ENCODE measurements at regions not wholly inside any gene's neighbourhood (a gene's known extent, or its start where the extent isn't known, plus 50 kb on each side); places are given as distances from the start of the nearest gene placed in this dataset.

DNA sequence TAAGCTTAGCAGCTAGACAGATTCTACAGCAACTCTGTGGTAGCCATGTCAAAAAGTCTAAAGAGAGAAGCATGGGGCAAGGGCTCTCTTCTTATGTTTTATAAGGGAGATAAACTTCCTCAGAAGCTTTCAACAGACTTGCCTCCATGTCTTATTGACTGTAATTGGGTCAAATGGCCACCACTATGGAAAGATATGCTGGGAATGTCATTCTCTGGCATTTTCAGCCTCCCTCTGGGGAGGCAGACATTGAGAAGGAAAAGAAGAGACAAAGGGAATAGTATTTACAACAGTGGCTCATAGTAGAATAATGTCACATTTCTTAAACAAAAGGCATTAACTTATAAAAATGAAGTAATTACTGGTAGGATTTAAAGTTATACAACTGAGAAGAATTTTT, 1964.5 kb upstream of the PIK3C3 start:
- no peak for TF ChIP-seq JUND (IDR thresholded peaks at IDR 0.05; ENCODE audit: low read depth)
- in situ Hi-C loops (cut with HindIII; ENCODE audit: low pct_unique_long_range_greater_than_20kb, low sequenced_read_pairs), result no loop called here
- no peak for DNase-seq (ENCODE audit: low read depth in 1 of 2, low spot score in 1 of 2)

DNA sequence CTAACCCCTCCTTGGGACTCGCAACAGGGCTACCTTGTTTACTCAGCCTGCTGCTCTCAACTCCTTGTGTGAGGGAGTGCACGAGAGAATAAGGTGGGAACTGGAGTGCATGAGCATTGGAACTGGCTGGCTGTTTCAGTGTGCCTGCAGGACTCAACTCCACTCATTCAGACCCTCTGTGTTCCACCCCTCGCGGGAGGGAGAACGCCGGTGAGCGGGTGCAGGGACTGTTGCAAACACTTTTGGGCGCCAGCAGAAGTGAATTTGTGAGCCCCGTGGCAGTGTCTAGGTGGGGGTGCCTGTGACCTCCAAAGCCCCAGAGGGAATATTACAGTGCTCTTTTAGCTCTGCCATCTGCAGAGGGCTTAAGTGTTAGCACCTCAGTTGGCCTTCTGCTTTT, 1978.3 kb upstream of the PIK3C3 start:
- DNase-seq (ENCODE audit: low read depth in 1 of 2, low spot score in 1 of 2), result no peak
- in situ Hi-C loops (cut with HindIII; ENCODE audit: low pct_unique_long_range_greater_than_20kb, low sequenced_read_pairs), result no loop called here
- no peak for TF ChIP-seq JUND (IDR thresholded peaks at IDR 0.05; ENCODE audit: low read depth)

DNA sequence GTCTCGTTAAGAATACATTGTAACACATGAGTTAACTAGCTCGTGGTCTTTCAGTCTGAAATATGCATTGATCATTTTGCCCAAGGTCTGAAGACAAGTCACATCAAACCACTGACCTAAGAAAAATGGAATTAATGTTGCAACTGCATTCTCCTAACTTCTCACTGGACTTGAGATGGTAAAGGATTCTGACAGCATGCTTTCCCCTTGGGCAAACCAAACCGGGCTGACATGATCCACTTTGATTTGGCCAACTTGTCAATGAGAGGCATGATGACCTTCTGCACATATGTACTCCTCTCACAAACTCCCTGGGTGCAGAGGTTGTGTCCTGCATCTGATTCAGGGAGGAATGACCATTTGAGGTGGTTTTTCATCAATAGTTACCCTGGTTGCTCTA, 1982.5 kb upstream of the PIK3C3 start:
- no peak for DNase-seq (ENCODE audit: low read depth in 1 of 2, low spot score in 1 of 2)
- no peak for TF ChIP-seq JUND (IDR thresholded peaks at IDR 0.05; ENCODE audit: low read depth)
- in situ Hi-C loops (cut with HindIII; ENCODE audit: low pct_unique_long_range_greater_than_20kb, low sequenced_read_pairs), result no loop called here

DNA sequence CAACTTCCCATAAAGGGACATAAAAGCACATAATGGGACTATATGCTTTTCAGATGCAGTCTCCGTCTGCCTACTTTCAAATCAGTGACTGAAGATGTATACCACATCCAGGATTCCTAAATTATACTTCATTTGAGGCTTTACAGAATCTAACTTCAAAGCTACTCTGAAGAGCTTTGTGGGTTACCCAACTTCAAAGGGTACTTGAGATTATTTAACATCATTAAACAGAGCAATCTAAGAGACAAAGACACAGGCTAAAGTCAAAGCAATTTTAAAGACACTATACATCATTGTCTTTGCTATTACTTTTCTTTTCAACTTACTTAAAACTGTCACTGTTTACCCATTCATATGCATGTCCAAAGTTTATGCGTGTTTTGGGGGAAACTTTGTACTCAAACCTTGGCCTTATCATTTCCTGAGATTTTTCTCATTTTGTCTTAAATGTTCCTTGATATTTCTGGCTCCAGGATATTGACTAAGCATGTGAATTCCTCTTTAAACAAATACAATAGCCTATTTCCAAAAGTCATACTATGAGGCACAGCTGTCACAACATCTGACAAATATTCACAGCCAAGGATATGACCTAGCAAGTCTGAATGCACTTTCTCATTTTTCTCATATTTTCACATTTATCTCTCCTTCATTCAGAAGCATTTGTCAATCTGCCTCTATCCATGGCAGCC, 1985.1 kb upstream of the PIK3C3 start:
- in situ Hi-C loops (cut with HindIII; ENCODE audit: low pct_unique_long_range_greater_than_20kb, low sequenced_read_pairs), result no loop called here
- no peak for TF ChIP-seq JUND (IDR thresholded peaks at IDR 0.05; ENCODE audit: low read depth)
- no peak for DNase-seq (ENCODE audit: low read depth in 1 of 2, low spot score in 1 of 2)

DNA sequence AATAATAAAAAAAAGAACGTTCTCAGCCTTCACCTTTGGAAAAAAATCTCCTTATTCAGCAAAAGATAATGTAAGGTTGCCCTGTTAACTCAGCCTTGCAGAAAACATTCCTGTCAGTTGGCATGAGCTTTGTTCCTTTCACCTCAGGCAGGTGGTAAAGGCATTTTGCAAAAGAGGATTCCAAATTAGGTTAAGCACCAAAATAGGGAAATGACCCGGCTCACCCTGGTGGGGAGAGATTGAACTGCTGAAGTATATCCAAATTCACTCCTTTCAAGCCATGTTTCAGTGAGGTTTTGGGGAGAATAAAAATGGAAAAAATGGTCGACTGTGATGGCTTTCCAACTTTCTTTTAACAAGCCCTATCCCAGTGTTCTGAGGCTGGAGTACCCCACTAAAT, 1988.8 kb upstream of the PIK3C3 start:
- no peak for TF ChIP-seq JUND (IDR thresholded peaks at IDR 0.05; ENCODE audit: low read depth)
- no peak for DNase-seq (ENCODE audit: low read depth in 1 of 2, low spot score in 1 of 2)
- in situ Hi-C loops (cut with HindIII; ENCODE audit: low pct_unique_long_range_greater_than_20kb, low sequenced_read_pairs), result no loop called here

DNA sequence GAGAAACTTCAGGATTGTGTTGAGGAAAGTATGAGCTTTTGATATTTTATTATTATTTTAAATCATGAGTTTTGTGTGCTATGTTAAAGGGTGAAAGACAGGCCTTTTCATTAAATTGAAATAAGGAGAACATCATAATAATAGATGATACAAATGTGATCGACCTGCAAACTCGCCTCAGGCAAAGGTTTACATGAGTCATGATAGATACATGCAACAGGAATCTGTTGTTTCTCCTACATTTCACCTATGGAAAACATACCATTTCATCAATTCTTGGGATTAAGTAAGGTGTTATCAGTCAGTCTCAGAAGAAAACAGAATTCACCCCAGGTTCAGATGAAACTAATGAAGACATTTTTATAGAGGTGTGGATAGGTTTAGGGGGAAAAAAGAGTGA, 1992.5 kb upstream of the PIK3C3 start:
- DNase-seq (ENCODE audit: low read depth in 1 of 2, low spot score in 1 of 2), result no peak
- in situ Hi-C loops (cut with HindIII; ENCODE audit: low pct_unique_long_range_greater_than_20kb, low sequenced_read_pairs), result no loop called here
- no peak for TF ChIP-seq JUND (IDR thresholded peaks at IDR 0.05; ENCODE audit: low read depth)

DNA sequence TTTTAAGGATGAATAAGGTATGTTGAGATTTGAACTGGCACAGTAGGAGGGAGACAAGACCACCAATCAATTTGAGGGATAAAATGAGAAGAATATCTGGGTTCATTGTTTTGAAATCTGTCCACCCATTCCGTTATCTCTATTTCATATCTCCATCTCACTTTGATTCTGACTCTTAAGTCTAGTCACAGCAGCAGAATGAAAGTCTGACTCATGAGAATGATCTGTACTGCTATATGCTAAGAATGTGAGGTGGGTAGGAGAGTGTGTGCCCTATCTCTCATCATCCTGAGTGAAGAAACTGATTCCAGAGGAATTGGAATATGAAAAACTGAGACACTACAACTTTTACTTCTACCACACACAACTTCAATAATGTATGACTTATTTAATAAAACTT, 1994.5 kb upstream of the PIK3C3 start:
- in situ Hi-C loops (cut with HindIII; ENCODE audit: low pct_unique_long_range_greater_than_20kb, low sequenced_read_pairs), result no loop called here
- TF ChIP-seq JUND (IDR thresholded peaks at IDR 0.05; ENCODE audit: low read depth), result no peak

DNA sequence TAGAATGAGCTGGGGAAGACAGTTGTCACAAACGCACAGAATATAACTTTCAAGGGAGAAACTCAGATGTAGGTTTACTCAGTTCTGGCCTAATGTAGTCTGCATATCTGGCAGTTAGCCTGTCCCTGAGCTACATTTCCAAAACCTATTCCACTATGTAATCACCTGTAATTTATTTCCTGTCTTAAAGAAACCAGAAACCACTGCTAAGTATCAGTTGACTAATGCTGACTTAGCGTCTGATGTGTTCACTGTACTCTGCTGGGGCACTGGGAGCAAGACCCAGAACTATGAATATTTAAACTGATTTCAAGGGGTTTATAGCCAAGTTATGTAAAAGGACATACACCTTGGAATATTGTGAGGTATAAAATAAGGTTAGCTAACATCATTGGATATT, 1995.2 kb upstream of the PIK3C3 start:
- no peak for TF ChIP-seq JUND (IDR thresholded peaks at IDR 0.05; ENCODE audit: low read depth)
- in situ Hi-C loops (cut with HindIII; ENCODE audit: low pct_unique_long_range_greater_than_20kb, low sequenced_read_pairs), result no loop called here
- no peak for DNase-seq (ENCODE audit: low read depth in 1 of 2, low spot score in 1 of 2)

More for the DNA sequence above, 1994.5 kb upstream of the PIK3C3 start:
- DNase-seq (ENCODE audit: low read depth in 1 of 2, low spot score in 1 of 2), result no peak

DNA sequence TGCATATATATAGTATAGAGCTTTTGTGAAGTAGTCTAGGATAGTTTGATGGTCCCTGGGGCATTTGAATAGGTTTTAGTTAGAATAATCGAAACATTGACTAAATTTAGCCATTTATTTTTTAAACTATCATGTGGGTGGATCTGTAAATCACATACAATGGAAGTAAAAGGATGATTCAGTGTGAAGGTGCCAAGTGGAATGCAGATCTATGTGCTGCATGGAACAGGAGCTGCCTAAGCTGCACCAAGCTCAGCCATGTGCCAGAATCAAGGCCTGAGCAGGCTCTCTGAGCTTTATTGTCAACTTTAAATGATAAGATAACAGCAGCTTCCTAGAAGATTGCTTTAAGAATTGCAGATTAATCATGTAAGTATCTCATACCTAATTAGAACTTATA, 1996.2 kb upstream of the PIK3C3 start:
- no peak for TF ChIP-seq JUND (IDR thresholded peaks at IDR 0.05; ENCODE audit: low read depth)
- in situ Hi-C loops (cut with HindIII; ENCODE audit: low pct_unique_long_range_greater_than_20kb, low sequenced_read_pairs), result no loop called here
- no peak for DNase-seq (ENCODE audit: low read depth in 1 of 2, low spot score in 1 of 2)

DNA sequence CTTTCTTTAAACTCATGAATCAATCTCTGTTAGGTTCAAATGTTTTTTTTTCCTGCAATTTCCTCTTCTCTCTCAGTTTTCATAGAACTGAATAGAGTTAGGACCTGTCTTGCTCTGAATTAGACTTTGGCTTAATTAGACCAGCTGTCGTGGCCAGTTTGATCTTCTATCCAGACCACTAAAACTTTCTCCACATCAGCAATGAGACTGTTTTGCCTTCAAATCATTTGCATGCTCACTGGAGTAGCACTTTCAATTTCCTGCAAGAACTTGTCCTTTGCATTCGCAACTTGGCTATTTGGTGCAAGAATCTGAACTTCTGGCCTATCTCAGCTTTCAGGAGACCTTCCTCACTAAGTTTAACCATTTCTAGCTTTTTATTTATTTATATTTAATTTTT, 2002.2 kb upstream of the PIK3C3 start:
- TF ChIP-seq JUND (IDR thresholded peaks at IDR 0.05; ENCODE audit: low read depth), result no peak
- no peak for DNase-seq (ENCODE audit: low read depth in 1 of 2, low spot score in 1 of 2)
- in situ Hi-C loops (cut with HindIII; ENCODE audit: low pct_unique_long_range_greater_than_20kb, low sequenced_read_pairs), result no loop called here

DNA sequence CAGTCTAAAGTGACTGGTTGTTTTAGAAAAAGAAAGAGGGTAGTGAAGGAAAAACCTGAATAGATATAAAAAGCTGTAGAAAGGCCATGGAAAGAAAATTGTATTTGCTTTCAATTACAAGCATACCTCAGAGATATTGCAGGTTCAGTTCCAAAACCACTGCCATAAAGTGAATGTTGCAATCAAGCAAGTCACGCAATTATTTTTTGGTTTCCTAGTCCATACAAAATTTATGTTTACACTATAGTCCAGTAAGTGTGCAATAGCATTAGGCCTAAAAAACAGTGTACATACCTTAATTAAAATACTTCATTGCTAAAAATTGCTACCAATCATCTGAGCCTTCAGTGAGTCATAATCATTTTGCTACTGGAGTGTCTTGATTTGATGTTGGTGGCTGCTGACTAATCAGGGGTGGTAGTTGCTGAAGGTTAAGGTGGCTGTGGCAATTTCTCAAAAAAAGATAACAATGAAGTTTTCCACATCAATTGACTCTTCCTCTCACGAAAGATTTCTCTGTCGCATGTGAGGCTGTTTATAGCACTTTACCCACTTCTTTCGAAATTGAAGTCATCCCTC, 2003.8 kb upstream of the PIK3C3 start:
- in situ Hi-C loops (cut with HindIII; ENCODE audit: low pct_unique_long_range_greater_than_20kb, low sequenced_read_pairs), result no loop called here
- no peak for TF ChIP-seq JUND (IDR thresholded peaks at IDR 0.05; ENCODE audit: low read depth)
- no peak for DNase-seq (ENCODE audit: low read depth in 1 of 2, low spot score in 1 of 2)

DNA sequence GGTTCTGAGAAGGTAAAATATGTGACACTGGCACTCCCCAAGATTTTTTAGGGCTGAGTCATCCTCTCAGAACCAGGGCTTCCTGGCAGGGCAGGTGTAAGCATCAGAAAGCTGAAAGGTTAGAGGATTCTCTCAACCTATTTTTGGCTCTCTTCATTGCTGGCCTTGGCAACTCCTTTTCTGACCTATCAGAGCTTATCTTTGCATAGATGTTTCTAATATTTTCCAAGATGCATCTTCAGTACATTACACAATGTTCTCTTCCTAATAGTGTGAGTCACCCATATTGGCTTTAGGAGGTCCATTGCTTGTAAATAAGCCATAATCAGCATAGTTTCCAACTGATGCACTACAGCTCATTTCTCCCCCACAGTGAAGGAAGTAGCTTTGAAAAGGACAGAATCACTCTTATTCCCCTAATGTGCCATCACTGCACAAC, 2008.4 kb upstream of the PIK3C3 start:
- TF ChIP-seq JUND (IDR thresholded peaks at IDR 0.05; ENCODE audit: low read depth), result no peak
- in situ Hi-C loops (cut with HindIII; ENCODE audit: low pct_unique_long_range_greater_than_20kb, low sequenced_read_pairs), result no loop called here
- no peak for DNase-seq (ENCODE audit: low read depth in 1 of 2, low spot score in 1 of 2)

DNA sequence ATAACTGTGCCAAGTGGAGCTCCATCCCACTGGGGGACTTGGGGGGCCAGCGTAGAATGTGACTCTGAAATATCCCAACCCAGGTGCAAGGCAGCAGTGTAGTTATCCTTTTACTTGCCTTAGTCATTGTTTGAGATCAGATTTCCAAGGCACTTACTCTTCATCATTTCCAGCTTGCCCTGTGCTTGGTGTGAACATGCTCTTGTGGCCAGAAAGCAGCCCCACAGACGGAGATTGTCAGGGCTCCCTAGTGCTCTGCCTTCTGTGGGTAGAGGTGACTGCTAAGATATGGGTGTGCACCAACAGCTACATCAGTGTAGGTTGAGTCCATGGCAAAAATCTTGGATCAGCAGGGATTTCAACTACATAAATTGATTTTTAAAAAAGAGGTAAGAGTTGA, 2010.0 kb upstream of the PIK3C3 start:
- no peak for DNase-seq (ENCODE audit: low read depth in 1 of 2, low spot score in 1 of 2)

DNA sequence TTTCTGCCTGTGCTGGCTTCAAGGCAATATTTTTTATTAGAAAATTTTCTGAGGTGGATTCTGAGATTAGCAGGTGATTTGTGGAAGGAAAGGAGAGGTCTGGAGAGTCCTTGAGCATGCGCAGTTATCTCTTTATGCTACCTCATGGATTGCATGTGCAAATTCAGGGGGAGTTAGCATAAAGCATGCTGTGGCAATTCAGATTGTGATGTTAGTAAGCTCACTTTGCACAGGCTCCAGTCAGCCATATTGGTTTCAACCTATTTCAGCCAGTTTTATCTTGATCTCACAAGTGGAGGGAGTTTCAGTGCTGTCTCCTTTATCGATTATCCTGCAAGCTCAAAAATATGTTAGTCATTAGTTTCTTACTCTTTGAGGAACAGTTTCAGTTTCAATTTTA, 2012.3 kb upstream of the PIK3C3 start:
- no peak for TF ChIP-seq JUND (IDR thresholded peaks at IDR 0.05; ENCODE audit: low read depth)
- DNase-seq (ENCODE audit: low read depth in 1 of 2, low spot score in 1 of 2), result no peak
- in situ Hi-C loops (cut with HindIII; ENCODE audit: low pct_unique_long_range_greater_than_20kb, low sequenced_read_pairs), result no loop called here

More for the DNA sequence above, 2010.0 kb upstream of the PIK3C3 start:
- in situ Hi-C loops (cut with HindIII; ENCODE audit: low pct_unique_long_range_greater_than_20kb, low sequenced_read_pairs), result no loop called here
- TF ChIP-seq JUND (IDR thresholded peaks at IDR 0.05; ENCODE audit: low read depth), result no peak

All from T47D (cell line).